ENCODE measurements at regions not wholly inside any gene's neighbourhood (a gene's known extent, or its start where the extent isn't known, plus 50 kb on each side); places are given as distances from the start of the nearest gene placed in this dataset.

DNA sequence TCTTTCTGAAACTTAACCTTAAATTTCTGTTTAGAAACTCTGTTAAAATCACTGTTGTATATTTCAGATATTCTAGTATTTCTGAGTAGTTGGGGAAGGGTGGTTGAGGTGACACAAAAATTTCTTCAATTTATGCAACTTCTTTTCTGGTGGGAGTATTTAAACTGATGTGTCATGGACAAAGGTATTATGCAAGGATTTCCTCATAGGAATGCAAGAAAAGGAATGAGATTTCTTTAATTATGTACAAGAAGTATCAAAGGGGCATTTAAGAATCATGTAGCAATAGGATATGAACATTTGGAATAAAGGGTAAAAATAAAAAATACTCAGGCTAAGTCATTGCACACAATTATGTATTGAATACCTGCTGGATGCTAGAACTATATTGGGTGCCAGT is 575.8 kb upstream of the KLF12 start:
- TF ChIP-seq GATA1 (IDR thresholded peaks at IDR 0.05; ENCODE audit: low read depth, low read length) (no peak), POLR2A (IDR thresholded peaks at IDR 0.05; ENCODE audit: low read length) (no peak)

DNA sequence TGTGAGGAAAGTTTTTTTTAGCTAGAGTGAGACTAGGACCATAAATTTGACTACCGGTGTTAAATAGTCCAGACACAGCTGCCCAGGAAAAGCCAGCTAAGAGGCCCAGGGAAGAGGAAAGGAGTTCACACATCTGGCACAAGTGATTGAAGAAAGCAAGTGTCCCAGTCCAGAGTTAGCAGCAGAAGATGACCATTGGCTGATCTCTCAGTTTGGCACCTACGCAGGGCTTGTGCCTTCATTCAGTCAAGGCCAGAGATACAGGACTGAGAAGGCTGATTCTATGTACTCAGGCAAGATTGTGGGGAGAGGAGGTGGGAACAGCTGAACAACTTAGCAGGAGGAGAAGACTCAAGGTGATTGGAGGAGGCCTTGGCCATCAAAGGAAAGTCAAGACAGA is 575.0 kb upstream of the KLF12 start:
- TF ChIP-seq GATA1 (IDR thresholded peaks at IDR 0.05; ENCODE audit: low read depth, low read length) (no peak), POLR2A (IDR thresholded peaks at IDR 0.05; ENCODE audit: low read length) (no peak)
- DNase-seq: no peak

More for the DNA sequence above, 575.8 kb upstream of the KLF12 start:
- DNase-seq: no peak

DNA sequence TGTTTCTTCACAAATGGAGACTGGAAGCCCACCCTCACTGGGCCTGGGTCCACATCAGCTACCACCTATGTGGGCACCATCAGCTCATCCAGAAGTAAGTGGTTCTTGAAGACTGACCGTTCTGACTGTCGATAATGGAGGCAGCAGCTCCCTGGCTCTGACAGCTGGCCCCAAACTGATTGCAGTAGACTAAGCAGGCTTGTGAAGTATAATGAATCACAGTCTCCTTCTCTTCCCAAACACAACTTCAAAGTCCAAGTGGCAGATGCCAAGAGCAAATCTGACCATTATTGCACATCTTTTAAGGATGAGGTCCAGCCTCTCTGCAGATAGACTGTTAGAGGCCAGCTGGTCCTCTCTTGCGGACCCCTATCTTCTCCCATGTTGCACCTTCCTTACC is 574.4 kb upstream of the KLF12 start:
- no peak for DNase-seq
- TF ChIP-seq GATA1 (IDR thresholded peaks at IDR 0.05; ENCODE audit: low read depth, low read length): no peak
- TF ChIP-seq POLR2A (IDR thresholded peaks at IDR 0.05; ENCODE audit: low read length): no peak

DNA sequence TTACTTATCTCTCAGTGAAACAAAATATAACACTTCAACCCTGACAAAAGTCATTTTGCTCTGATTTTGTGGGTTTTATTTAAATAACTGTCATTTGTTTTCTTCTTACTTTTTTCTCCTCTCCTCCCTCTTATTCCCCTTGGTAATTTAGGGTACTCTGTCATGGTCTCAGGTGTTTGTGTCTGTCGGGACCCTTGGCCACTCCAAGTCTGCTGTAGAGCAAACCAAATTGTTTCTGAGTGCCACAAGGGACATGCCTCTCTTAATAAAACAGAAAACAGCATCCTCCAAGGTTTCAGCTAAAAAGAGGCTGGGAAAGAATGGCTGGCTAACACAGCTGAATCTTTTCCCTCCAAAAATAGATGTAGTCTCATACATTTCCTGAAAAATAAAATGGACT is 573.1 kb upstream of the KLF12 start:
- DNase-seq: no peak
- TF ChIP-seq GATA1 (IDR thresholded peaks at IDR 0.05; ENCODE audit: low read depth, low read length) (no peak), POLR2A (IDR thresholded peaks at IDR 0.05; ENCODE audit: low read length) (no peak)

DNA sequence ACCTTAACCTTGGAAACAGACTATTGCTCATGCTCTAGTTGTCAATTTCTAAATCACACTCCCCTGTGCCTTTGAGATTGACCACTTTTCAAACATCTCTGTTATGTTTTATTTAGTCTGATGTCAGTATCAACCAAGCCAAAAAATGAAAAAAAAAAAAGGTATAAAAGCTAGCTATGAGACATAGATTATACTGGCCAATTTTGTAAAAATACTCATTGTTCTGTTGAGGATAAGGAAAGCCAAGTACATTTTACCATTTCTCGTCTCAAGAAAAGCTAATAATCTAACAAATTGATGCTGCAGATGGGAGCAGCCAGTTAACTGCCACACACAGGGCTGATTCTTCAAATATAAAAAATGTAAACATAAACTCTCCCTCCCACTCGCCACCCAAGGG is 572.6 kb upstream of the KLF12 start:
- TF ChIP-seq POLR2A (IDR thresholded peaks at IDR 0.05; ENCODE audit: low read length) (no peak), GATA1 (IDR thresholded peaks at IDR 0.05; ENCODE audit: low read depth, low read length) (no peak)
- no peak for DNase-seq

DNA sequence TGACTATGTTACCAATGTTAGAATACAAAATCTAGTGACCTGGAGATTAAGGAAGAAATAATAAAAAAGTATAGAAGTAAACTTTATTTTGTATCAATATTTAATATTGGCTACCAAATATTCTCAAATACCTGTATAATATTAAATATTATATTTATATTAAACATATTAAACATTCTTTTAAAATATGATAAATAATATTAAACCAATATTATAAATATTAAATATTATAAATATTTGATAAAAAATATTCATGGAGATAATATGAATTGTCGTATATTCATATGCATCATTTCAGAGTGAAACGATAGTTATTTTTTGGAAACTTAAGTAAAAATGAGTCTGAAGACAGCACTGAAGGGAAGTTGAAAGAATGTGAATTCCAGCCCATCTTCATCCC is 571.2 kb upstream of the KLF12 start:
- TF ChIP-seq GATA1 (IDR thresholded peaks at IDR 0.05; ENCODE audit: low read depth, low read length) (no peak), POLR2A (IDR thresholded peaks at IDR 0.05; ENCODE audit: low read length) (no peak)
- no peak for DNase-seq

DNA sequence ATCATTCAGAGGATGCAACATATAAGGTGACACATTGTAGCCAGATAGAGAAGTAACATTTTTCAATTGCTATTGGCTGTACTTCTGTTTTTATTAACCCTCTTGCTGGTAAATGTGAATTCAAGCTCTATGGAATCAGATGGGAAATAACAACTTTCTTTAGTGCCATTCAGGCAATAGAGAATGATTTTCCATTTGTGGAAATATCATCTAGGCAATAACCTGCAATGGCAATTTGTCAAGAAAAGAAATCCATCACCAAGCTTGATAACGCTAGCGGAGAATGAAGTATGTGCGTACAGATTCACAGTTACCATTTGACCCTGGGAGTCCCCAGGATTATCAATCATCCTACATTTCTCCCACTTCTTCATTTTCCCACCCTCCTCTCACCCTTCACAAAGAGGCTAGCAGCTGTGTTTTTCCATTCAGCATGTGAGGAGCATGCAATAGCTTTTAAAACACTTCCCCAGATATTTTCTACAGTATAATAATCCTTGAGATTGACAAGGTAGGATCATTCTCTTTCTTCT is 569.7 kb upstream of the KLF12 start:
- no peak for DNase-seq
- TF ChIP-seq POLR2A (IDR thresholded peaks at IDR 0.05; ENCODE audit: low read length): no peak

DNA sequence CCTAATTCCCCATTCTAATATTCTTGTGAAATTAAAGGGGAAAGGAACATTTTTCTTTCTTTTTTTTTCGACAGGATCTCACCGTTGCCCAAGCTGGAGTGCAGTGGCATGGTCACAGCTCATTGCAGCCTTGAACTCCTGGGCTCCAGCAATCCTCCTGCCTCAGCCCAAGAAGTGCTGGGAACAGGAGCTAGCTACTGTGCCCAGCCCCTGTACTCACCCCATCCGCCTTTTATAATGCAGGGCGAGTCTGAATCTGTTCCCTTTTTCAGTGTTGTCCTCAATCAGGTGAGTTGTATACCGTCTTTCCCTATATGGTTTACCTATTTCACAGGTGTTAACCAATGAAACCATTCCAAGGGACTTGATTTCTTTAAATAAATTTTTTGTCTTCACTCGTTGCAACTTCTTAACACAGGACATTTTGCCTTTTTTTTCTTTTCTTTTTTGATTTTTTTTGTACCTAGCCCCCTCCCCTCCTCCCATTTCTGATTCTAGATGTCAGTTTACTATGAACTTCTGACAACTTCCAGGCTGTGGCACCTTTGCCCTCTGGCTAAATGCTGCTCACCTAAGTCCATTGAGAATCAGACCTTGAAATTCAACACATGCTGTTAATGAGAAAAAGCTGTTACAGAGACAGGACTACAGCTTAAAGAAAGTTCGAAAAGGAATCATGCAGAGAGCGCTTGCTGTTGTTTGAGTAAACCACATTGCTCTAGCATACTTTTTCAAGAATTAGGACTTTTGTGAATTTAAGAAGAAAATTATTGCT is 562.1 kb upstream of the KLF12 start:
- TF ChIP-seq POLR2A (IDR thresholded peaks at IDR 0.05; ENCODE audit: low read length): no peak
- no peak for TF ChIP-seq GATA1 (IDR thresholded peaks at IDR 0.05; ENCODE audit: low read depth, low read length)
- no peak for DNase-seq

DNA sequence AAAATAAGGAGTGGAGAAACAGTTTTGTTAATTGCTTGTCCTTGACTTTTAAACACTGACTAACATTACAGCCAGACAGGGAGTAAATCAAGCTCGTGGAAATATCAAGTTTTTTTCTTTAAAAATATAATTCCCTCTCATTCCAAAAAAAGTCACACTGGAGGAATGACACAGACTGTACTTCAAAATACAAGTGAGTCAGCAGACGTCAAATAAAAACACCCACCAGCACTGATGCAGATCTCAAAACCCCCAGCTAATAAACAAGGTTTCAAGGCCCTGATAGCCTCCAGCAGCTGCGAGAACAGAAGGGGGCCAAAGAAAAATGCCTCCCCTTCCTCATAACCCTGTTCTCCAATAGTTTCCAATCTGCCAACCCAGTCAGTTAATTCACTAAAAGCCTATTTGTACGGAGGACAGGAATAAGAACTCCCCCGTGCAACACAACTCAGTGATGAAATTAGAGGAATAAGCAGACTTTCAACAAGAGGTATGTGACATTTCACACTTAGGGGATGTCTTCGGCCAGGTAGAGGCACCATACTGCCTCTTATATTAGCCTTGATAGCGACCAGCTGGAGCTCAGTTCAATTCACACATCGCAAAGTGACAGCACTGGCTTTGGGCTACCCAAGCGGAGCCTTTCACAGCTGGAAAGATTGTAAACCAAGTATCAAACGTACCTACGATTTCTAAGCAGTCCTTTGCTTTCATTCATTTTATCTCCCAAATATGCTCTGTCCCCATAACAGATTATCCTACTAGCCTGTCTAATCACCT is 561.0 kb upstream of the KLF12 start:
- TF ChIP-seq POLR2A (IDR thresholded peaks at IDR 0.05; ENCODE audit: low read length) (no peak), GATA1 (IDR thresholded peaks at IDR 0.05; ENCODE audit: low read depth, low read length) (no peak)
- no peak for DNase-seq

DNA sequence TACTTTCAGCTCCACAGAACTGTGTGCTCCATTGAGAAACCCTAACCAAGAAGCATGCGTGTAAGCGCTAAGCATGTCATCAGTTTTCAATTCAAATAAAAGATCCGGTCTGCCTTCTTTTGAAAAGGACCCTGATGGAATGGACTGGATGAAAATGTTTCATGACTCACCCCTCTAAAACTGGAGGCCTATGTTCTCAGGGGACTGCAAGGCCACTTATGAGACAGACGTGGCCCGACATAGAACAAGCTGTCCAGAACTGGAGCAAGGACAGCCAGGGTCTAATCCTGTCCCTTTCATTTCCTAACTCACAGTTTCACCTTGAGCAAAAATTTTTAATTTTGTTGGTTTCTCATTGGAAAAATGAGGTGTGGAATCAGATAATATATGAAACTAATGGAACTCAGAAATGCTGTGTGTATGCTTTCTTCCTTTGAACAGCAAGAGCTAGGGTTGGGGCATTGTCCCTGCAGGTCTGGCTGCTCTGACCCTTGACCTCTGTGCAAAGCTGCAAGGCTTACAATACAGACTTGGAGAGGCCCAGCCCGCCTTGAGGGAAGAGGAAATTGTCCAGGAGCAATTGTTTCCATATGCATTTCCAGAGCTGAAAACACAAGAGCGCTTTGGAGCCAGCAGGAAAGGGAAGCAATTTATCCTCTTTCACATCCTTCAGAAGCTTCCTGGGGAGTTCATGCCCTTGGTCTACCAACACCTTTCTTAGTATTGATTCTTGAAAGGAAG is 553.4 kb upstream of the KLF12 start:
- no peak for DNase-seq

DNA sequence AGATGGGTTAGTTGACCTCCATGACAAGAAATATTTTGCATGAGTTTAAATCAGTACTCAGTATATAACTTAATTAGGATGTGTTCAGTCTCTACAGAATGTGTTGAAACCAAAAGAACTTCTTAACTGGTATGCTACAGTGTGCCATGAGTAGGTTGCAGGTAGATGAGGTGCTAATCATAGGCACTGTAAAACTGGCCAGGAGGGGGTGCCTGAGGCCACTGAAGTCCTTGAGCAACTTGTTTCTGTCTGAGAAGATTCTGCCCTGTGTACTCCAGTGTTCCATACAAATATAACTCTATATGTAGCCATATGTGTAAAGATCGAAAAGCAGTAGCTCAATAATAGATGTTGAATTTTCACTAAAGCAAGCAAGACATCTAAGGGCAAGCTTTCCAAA is 549.2 kb upstream of the KLF12 start:
- peak; percentile 2 to 7 for DNase-seq
- TF ChIP-seq GATA1 (IDR thresholded peaks at IDR 0.05; ENCODE audit: low read depth, low read length) (no peak), POLR2A (IDR thresholded peaks at IDR 0.05; ENCODE audit: low read length) (no peak)

More for the DNA sequence above, 553.4 kb upstream of the KLF12 start:
- TF ChIP-seq POLR2A (IDR thresholded peaks at IDR 0.05; ENCODE audit: low read length): no peak
- no peak for TF ChIP-seq GATA1 (IDR thresholded peaks at IDR 0.05; ENCODE audit: low read depth, low read length)

DNA sequence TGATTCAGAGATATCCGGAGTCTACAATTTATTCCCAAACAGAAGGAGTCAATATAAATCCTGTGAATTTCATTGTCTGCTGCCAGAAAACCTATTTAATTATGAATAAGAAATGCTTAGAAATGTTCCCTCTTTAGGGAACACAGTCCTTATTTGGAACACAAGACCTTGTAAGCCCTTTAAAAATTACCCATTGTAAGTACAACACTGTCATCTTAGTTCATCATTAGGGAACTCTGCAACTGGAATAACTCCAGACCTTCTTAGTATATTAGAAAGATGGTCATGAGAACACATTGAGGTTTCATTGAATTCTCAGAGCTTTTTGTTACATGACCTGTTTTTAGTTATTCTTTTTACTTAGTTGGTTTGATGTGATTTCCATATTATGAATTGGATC is 548.5 kb upstream of the KLF12 start:
- DNase-seq: no peak

DNA sequence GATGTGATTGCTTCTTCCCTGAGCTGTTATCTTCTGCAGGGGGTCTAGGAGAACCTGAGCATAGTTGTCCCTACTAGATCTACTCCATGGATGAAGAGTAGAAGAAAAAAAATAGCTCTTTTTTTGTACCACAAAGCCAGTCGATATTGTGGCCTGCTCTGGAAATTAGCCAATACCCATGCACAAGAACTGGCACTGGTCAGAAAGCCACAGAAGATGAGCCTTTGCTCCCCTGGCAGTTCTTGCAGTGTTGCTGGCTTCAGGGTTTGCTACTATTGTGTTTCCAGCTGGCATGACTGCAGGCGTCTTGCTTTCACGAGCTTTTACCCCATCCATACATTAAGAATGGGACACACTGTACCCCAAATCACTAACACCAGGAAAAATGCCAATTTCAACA is 547.7 kb upstream of the KLF12 start:
- TF ChIP-seq GATA1 (IDR thresholded peaks at IDR 0.05; ENCODE audit: low read depth, low read length) (no peak), POLR2A (IDR thresholded peaks at IDR 0.05; ENCODE audit: low read length) (no peak)
- DNase-seq: no peak

More for the DNA sequence above, 548.5 kb upstream of the KLF12 start:
- TF ChIP-seq GATA1 (IDR thresholded peaks at IDR 0.05; ENCODE audit: low read depth, low read length) (no peak), POLR2A (IDR thresholded peaks at IDR 0.05; ENCODE audit: low read length) (no peak)

Data from erythroblast (primary cell).